AG10803 (cell line): ENCODE measurements at regions not wholly inside any gene's neighbourhood (a gene's known extent, or its start where the extent isn't known, plus 50 kb on each side); places are given as distances from the start of the nearest gene placed in this dataset.

Experiments used
- DNase-seq: peaks from one replicate; pipeline ENCODE4 v3.0.0; 2010; ENCODE audit warnings: low read depth
- H3K4me3 ChIP-seq: 2 replicates; pipeline ENCODE4 v1.5.1; 2011; ENCODE audit warnings: mild to moderate bottlenecking, low read length, control low read depth
- CTCF ChIP-seq: conservative IDR thresholded peaks from 2 replicates; pipeline ENCODE4 v1.5.1; 2011; ENCODE audit warnings: mild to moderate bottlenecking, low read length, control low read depth, inconsistent platforms

- no peak for TF ChIP-seq CTCF
- DNase-seq, result no peak
- H3K4me3 ChIP-seq, result no peak overlapping the region
Observed at GRCh38 chr16:86986809-86987487, 330.2 kb downstream of the C16orf95 start.

- H3K4me3 ChIP-seq, result no peak overlapping the region
- DNase-seq, result no peak
- no peak for TF ChIP-seq CTCF
Observed at GRCh38 chr16:86987746-86988670, 329.2 kb downstream of the C16orf95 start.

GRCh38 chr16:86988920-86989696 is 328.1 kb downstream of the C16orf95 start:
- no peak for DNase-seq
- no peak overlapping the region for H3K4me3 ChIP-seq
- TF ChIP-seq CTCF, result no peak

- no peak for DNase-seq
- H3K4me3 ChIP-seq, result no peak overlapping the region
- no peak for TF ChIP-seq CTCF
Observed at GRCh38 chr16:86990451-86990850, 326.7 kb downstream of the C16orf95 start.

- H3K4me3 ChIP-seq, result no peak overlapping the region
- no peak for DNase-seq
- no peak for TF ChIP-seq CTCF
Observed at GRCh38 chr16:86991679-86992078, 325.5 kb downstream of the C16orf95 start.

- no peak overlapping the region for H3K4me3 ChIP-seq
- no peak for DNase-seq
- no peak for TF ChIP-seq CTCF
Observed at GRCh38 chr16:86992587-86992986, 324.6 kb downstream of the C16orf95 start.
